Vagina (tissue), 2 donors: ENCODE measurements at regions not wholly inside any gene's neighbourhood (a gene's known extent, or its start where the extent isn't known, plus 50 kb on each side); places are given as distances from the start of the nearest gene placed in this dataset.

Experiments
- CTCF ChIP-seq, 3 experiments: fragments of 450-650 bp in 2 of 3; fragments of 200-600 bp in 1 of 3; sonication (generic) in 1 of 3; IDR thresholded peaks; one replicate each; pipeline ENCODE4 v1.5.1; 2017 to 2019; ENCODE audit warnings: antibody characterized with exemption in 3 of 3, mild to moderate bottlenecking in 2 of 3, moderate library complexity in 2 of 3
- POLR2AphosphoS5 ChIP-seq, 2 donors: sonication (generic); formaldehyde crosslinking; IDR thresholded peaks; one replicate each; pipeline ENCODE4 v1.9.0; 2017; ENCODE audit warnings: antibody characterized with exemption in 2 of 2, mild to moderate bottlenecking in 2 of 2, low read depth in 1 of 2; ENCODE audit not compliant: insufficient read depth in 1 of 2

GRCh38 chr9:34783951-34784487 is 74.1 kb upstream of the CCL21 start:
- no peak for TF ChIP-seq CTCF (IDR thresholded peaks at IDR 0.05)
- no peak for TF ChIP-seq POLR2AphosphoS5 (IDR thresholded peaks at IDR 0.05; ENCODE audit: insufficient read depth in 1 of 2, low read depth in 1 of 2)
